ENCODE measurements at regions not wholly inside any gene's neighbourhood (a gene's known extent, or its start where the extent isn't known, plus 50 kb on each side); places are given as distances from the start of the nearest gene placed in this dataset.

GRCh38 chr6:14537030-14537429, 419.5 kb downstream of the CD83 start:
- no peak for DNase-seq (ENCODE audit: low spot score)
- ChIA-PET CTCF (ENCODE audit: unreplicated experiment) (no interaction called here), POLR2A (interaction anchor here (1.1 to 1.6 kb wide), 2 partner anchors 8 to 9 kb away, joined by 4 to 9 read pairs; no protein-coding TSS in a partner anchor)
- Histone ChIP-seq H3K36me3 (ENCODE audit: insufficient read depth, low read length) (no peaks in the 10 kb centered on the region), H2AFZ (ENCODE audit: low read length) (no peak overlapping the region), H3K4me1 (ENCODE audit: insufficient read depth, low read length, poor library complexity, severe bottlenecking) (no peaks in the 10 kb centered on the region), H3K79me2 (ENCODE audit: insufficient read depth, low read depth, low read length) (no peaks in the 10 kb centered on the region), H4K20me1 (ENCODE audit: insufficient read depth, low read length) (no peaks in the 10 kb centered on the region), H3K9me3 (ENCODE audit: low read length) (no peaks in the 10 kb centered on the region), H3K4me3 (ENCODE audit: low read depth, low read length, poor library complexity, severe bottlenecking) (no peak overlapping the region), H3K9me2 (ENCODE audit: insufficient read depth, low read length) (no peaks in the 10 kb centered on the region), H3K27ac (ENCODE audit: low read depth, low read length, poor library complexity, severe bottlenecking) (no peak overlapping the region), H3K4me2 (ENCODE audit: low read length) (no peak overlapping the region)
- BruUV-seq (replicated peaks): no TSS peak
- TF ChIP-seq CTCF (conservative IDR thresholded peaks at IDR 0.05; ENCODE audit: low read length) (no peak), EZH2phosphoT487 (IDR thresholded peaks at IDR 0.05; ENCODE audit: borderline replicate concordance, low read depth, low read length) (no peak)
- intact Hi-C loops (cut with micrococcal nuclease; ENCODE audit: unreplicated experiment): no loop called here

- DNase-seq (ENCODE audit: low spot score): no peak
- TF ChIP-seq EZH2phosphoT487 (IDR thresholded peaks at IDR 0.05; ENCODE audit: borderline replicate concordance, low read depth, low read length): no peak
- no peak for TF ChIP-seq CTCF (conservative IDR thresholded peaks at IDR 0.05; ENCODE audit: low read length)
- ChIA-PET CTCF (ENCODE audit: unreplicated experiment) (no interaction called here), POLR2A (no interaction called here)
- Histone ChIP-seq H4K20me1 (ENCODE audit: insufficient read depth, low read length) (no peaks in the 10 kb centered on the region), H3K27ac (ENCODE audit: low read depth, low read length, poor library complexity, severe bottlenecking) (no peak overlapping the region), H3K4me1 (ENCODE audit: insufficient read depth, low read length, poor library complexity, severe bottlenecking) (peaks cover 19% of the 10 kb centered on the region), H3K4me2 (ENCODE audit: low read length) (no peak overlapping the region), H3K36me3 (ENCODE audit: insufficient read depth, low read length) (no peaks in the 10 kb centered on the region), H2AFZ (ENCODE audit: low read length) (no peak overlapping the region), H3K79me2 (ENCODE audit: insufficient read depth, low read depth, low read length) (no peaks in the 10 kb centered on the region), H3K4me3 (ENCODE audit: low read depth, low read length, poor library complexity, severe bottlenecking) (no peak overlapping the region), H3K9me2 (ENCODE audit: insufficient read depth, low read length) (no peaks in the 10 kb centered on the region), H3K9me3 (ENCODE audit: low read length) (no peaks in the 10 kb centered on the region)
- intact Hi-C loops (cut with micrococcal nuclease; ENCODE audit: unreplicated experiment): no loop called here
- no TSS peak for BruUV-seq (replicated peaks)
Observed at GRCh38 chr6:14540276-14540675, 422.7 kb downstream of the CD83 start.

- POLR2A ChIA-PET: no interaction called here
- TF ChIP-seq EZH2phosphoT487 (IDR thresholded peaks at IDR 0.05; ENCODE audit: borderline replicate concordance, low read depth, low read length) (no peak), CTCF (conservative IDR thresholded peaks at IDR 0.05; ENCODE audit: low read length) (no peak)
- Histone ChIP-seq H2AFZ (ENCODE audit: low read length) (no peak overlapping the region), H4K20me1 (ENCODE audit: insufficient read depth, low read length) (no peaks in the 10 kb centered on the region), H3K79me2 (ENCODE audit: insufficient read depth, low read depth, low read length) (no peaks in the 10 kb centered on the region), H3K4me3 (ENCODE audit: low read depth, low read length, poor library complexity, severe bottlenecking) (no peak overlapping the region), H3K4me2 (ENCODE audit: low read length) (no peak overlapping the region), H3K27ac (ENCODE audit: low read depth, low read length, poor library complexity, severe bottlenecking) (no peak overlapping the region), H3K9me2 (ENCODE audit: insufficient read depth, low read length) (no peaks in the 10 kb centered on the region), H3K4me1 (ENCODE audit: insufficient read depth, low read length, poor library complexity, severe bottlenecking) (peaks cover 22% of the 10 kb centered on the region), H3K9me3 (ENCODE audit: low read length) (no peaks in the 10 kb centered on the region), H3K36me3 (ENCODE audit: insufficient read depth, low read length) (no peaks in the 10 kb centered on the region)
- CTCF ChIA-PET (ENCODE audit: unreplicated experiment): no interaction called here
- intact Hi-C loops (cut with micrococcal nuclease; ENCODE audit: unreplicated experiment): no loop called here
- no peak for DNase-seq (ENCODE audit: low spot score)
- no TSS peak for BruUV-seq (replicated peaks)
Observed at GRCh38 chr6:14540810-14541540, 423.4 kb downstream of the CD83 start.
